Epithelial cell of esophagus (primary cell): ENCODE measurements at regions not wholly inside any gene's neighbourhood (a gene's known extent, or its start where the extent isn't known, plus 50 kb on each side); places are given as distances from the start of the nearest gene placed in this dataset.
"Not testable (repeated sequence)": the region's sequence is repeated elsewhere in the genome, so short reads cannot be mapped to it uniquely, and the experiment has no call there.

ENCODE experiments used
- DNase-seq: peaks from one replicate; pipeline ENCODE4 v3.0.0; 2010; ENCODE audit warnings: low read depth
- H3K4me3 ChIP-seq: 2 replicates; pipeline ENCODE4 v1.5.1; 2011; ENCODE audit warnings: mild to moderate bottlenecking, low read length, control low read depth
- CTCF ChIP-seq: IDR thresholded peaks from 2 replicates; pipeline ENCODE4 v1.5.1; 2011; ENCODE audit warnings: low read depth, mild to moderate bottlenecking, low read length, control low read depth, inconsistent platforms; ENCODE audit not compliant: insufficient read depth; ENCODE audit errors: missing control alignments

- H3K4me3 ChIP-seq: no peak overlapping the region
- no peak for DNase-seq
- TF ChIP-seq CTCF: no peak
These were observed 95.3 kb upstream of the DCC start for GRCh38 chr18:52244658-52245057.

- DNase-seq: peak; percentile 72
- TF ChIP-seq CTCF: no peak
- H3K4me3 ChIP-seq: no peak overlapping the region
These were observed 85.6 kb upstream of the DCC start for GRCh38 chr18:52254367-52254766.

- not testable (repeated sequence) for DNase-seq
These were observed 82.6 kb upstream of the DCC start for GRCh38 chr18:52257417-52257816.

GRCh38 chr18:52275817-52276216 lies 64.2 kb upstream of the DCC start:
- H3K4me3 ChIP-seq: no peak overlapping the region
- no peak for TF ChIP-seq CTCF
- no peak for DNase-seq

More at GRCh38 chr18:52257417-52257816, 82.6 kb upstream of the DCC start:
- H3K4me3 ChIP-seq: not testable (repeated sequence)

GRCh38 chr18:52277785-52278184 lies 62.2 kb upstream of the DCC start:
- DNase-seq: no peak
- H3K4me3 ChIP-seq: no peak overlapping the region
- no peak for TF ChIP-seq CTCF

- DNase-seq: no peak
- no peak for TF ChIP-seq CTCF
- H3K4me3 ChIP-seq: no peak overlapping the region
These were observed 61.8 kb upstream of the DCC start for GRCh38 chr18:52278191-52278590.

- no peak overlapping the region for H3K4me3 ChIP-seq
- no peak for TF ChIP-seq CTCF
- no peak for DNase-seq
These were observed 59.3 kb upstream of the DCC start for GRCh38 chr18:52280702-52281101.

GRCh38 chr18:52283927-52284326 lies 56.1 kb upstream of the DCC start:
- DNase-seq: no peak
- no peak for TF ChIP-seq CTCF
- H3K4me3 ChIP-seq: no peak overlapping the region
